Keratinocyte (primary cell): ENCODE measurements at regions not wholly inside any gene's neighbourhood (a gene's known extent, or its start where the extent isn't known, plus 50 kb on each side); places are given as distances from the start of the nearest gene placed in this dataset.

Experiments used
- DNase-seq: peaks from one replicate; pipeline ENCODE4 v3.0.0-alpha.2; 2011; ENCODE audit warnings: low read depth, missing footprints, low spot score
- FAIRE-seq: peaks from 2 replicates; lab custom pipeline; 2011; peaks lifted over from hg19 to GRCh38; lab: Jason Lieb, UNC
- H2AFZ ChIP-seq: 2 replicates; pipeline ENCODE4 v1.6.0; 2012; ENCODE audit warnings: low read length, control low read depth, inconsistent platforms; ENCODE audit not compliant: control insufficient read depth
- H3K27ac ChIP-seq: 2 replicates; pipeline ENCODE4 v1.5.1; 2011; ENCODE audit warnings: low read length; ENCODE audit not compliant: control insufficient read depth, insufficient read depth
- H3K27me3 ChIP-seq: 3 replicates; pipeline ENCODE4 v1.6.0; 2011; ENCODE audit warnings: low read length; ENCODE audit not compliant: control insufficient read depth, insufficient read depth; ENCODE audit errors: extremely low read depth
- H3K36me3 ChIP-seq, 2 experiments: 2 replicates in 1 of 2; 3 replicates in 1 of 2; pipeline ENCODE4 v1.5.1; 2011; ENCODE audit warnings: low read length in 2 of 2, mild to moderate bottlenecking in 1 of 2; ENCODE audit not compliant: control insufficient read depth in 2 of 2, insufficient read depth in 2 of 2; ENCODE audit errors: extremely low read depth in 1 of 2
- H3K4me1 ChIP-seq: 3 replicates; pipeline ENCODE4 v1.5.1; 2011; ENCODE audit warnings: low read length; ENCODE audit not compliant: control insufficient read depth, insufficient read depth; ENCODE audit errors: extremely low read depth
- H3K4me2 ChIP-seq: 3 replicates; pipeline ENCODE4 v1.6.0; 2011; ENCODE audit warnings: low read depth, low read length; ENCODE audit not compliant: control insufficient read depth, insufficient read depth; ENCODE audit errors: extremely low read depth
- H3K4me3 ChIP-seq, 3 experiments: fragments of 200-600 bp in 1 of 3; sonication (generic) in 1 of 3; 2 replicates in 2 of 3; 3 replicates in 1 of 3; pipeline ENCODE4 v1.5.1; 2011 to 2016; ENCODE audit warnings: low read length in 3 of 3, mild to moderate bottlenecking in 3 of 3, control low read depth in 2 of 3, inconsistent platforms in 1 of 3, low read depth in 1 of 3, mixed read lengths in 1 of 3, mixed run types in 1 of 3, moderate library complexity in 1 of 3; ENCODE audit not compliant: control insufficient read depth in 2 of 3, insufficient read depth in 2 of 3; ENCODE audit errors: extremely low read depth in 1 of 3
- H3K79me2 ChIP-seq: 2 replicates; pipeline ENCODE4 v1.6.0; 2012; ENCODE audit warnings: low read length; ENCODE audit not compliant: control insufficient read depth, insufficient read depth
- H3K9ac ChIP-seq: 3 replicates; pipeline ENCODE4 v1.6.0; 2011; ENCODE audit warnings: low read length; ENCODE audit not compliant: control insufficient read depth, insufficient read depth; ENCODE audit errors: extremely low read depth
- H3K9me1 ChIP-seq: 3 replicates; pipeline ENCODE4 v1.6.0; 2011; ENCODE audit warnings: low read length; ENCODE audit not compliant: control insufficient read depth, insufficient read depth; ENCODE audit errors: extremely low read depth
- H3K9me3 ChIP-seq: 2 replicates; pipeline ENCODE4 v1.5.1; 2012; ENCODE audit warnings: low read depth, low read length; ENCODE audit not compliant: control insufficient read depth
- H4K20me1 ChIP-seq: 3 replicates; pipeline ENCODE4 v1.6.0; 2011; ENCODE audit warnings: low read length; ENCODE audit not compliant: control insufficient read depth, insufficient read depth; ENCODE audit errors: extremely low read depth
- EZH2 ChIP-seq: IDR thresholded peaks from one replicate; pipeline ENCODE4 v1.6.1; 2012; ENCODE audit warnings: inconsistent platforms, mild to moderate bottlenecking, low read length, moderate library complexity
- dilution Hi-C: fragments of 300-500 bp; cut with MboI; formaldehyde crosslinking; loops from one replicate; pipeline ENCODE4 v1.7.0; 2020; ENCODE audit warnings: low sequenced_read_pairs; ENCODE audit not compliant: extremely low pct_ligation_motif_present
- TF ChIP-seq, protein P1 (sequence below), 3 experiments: IDR thresholded peaks in 1 of 3; conservative IDR thresholded peaks in 1 of 3; optimal IDR thresholded peaks in 1 of 3; 2 replicates in 2 of 3; 3 replicates in 1 of 3; pipeline versions ENCODE3 to v1.5.1; 2011; ENCODE audit warnings: low read length in 3 of 3, mild to moderate bottlenecking in 3 of 3, moderate library complexity in 2 of 3, control low read depth in 1 of 3, inconsistent platforms in 1 of 3; ENCODE audit not compliant: insufficient read depth in 2 of 3; ENCODE audit errors: extremely low read depth in 1 of 3

DNA sequence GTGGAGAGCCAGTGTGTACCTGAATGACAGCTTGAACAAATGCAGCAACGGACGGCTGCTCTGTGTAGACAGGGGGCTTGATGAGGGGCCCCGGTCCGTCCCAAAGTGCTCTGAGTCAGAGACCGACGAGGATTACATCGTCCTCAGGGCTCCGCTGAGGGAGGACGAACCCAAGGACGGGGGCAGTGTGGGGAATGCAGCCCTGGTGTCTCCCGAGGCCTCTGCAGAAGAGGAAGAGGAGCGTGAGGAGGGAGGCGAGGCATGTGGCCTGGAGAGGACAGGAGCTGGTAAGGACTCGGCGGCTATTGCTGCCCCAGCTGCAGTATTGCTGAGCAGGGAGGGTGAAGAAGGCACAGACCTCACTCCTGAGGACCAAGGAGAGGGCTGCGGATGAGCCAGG, 54.4 kb upstream of the WNT7A start:
- FAIRE-seq, result no peak
- no peak for DNase-seq
- H3K36me3 ChIP-seq, result no peaks in the 10 kb centered on the region
- no peaks in the 10 kb centered on the region for H4K20me1 ChIP-seq
- no peak overlapping the region for H3K27ac ChIP-seq
- no peaks in the 10 kb centered on the region for H3K27me3 ChIP-seq
- dilution Hi-C loops, result no loop called here
- no peaks in the 10 kb centered on the region for H3K79me2 ChIP-seq
- no peak for TF ChIP-seq EZH2
- TF ChIP-seq, protein P1, sequence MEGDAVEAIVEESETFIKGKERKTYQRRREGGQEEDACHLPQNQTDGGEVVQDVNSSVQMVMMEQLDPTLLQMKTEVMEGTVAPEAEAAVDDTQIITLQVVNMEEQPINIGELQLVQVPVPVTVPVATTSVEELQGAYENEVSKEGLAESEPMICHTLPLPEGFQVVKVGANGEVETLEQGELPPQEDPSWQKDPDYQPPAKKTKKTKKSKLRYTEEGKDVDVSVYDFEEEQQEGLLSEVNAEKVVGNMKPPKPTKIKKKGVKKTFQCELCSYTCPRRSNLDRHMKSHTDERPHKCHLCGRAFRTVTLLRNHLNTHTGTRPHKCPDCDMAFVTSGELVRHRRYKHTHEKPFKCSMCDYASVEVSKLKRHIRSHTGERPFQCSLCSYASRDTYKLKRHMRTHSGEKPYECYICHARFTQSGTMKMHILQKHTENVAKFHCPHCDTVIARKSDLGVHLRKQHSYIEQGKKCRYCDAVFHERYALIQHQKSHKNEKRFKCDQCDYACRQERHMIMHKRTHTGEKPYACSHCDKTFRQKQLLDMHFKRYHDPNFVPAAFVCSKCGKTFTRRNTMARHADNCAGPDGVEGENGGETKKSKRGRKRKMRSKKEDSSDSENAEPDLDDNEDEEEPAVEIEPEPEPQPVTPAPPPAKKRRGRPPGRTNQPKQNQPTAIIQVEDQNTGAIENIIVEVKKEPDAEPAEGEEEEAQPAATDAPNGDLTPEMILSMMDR (optimal IDR thresholded peaks at IDR 0.05 in 1 of 3, IDR thresholded peaks at IDR 0.05 in 1 of 3, conservative IDR thresholded peaks at IDR 0.05 in 1 of 3; ENCODE audit: extremely low read depth in 1 of 3, insufficient read depth in 2 of 3, low read length in 3 of 3), result no peak
- H3K9me3 ChIP-seq, result peaks cover 4% of the 10 kb centered on the region
- H3K4me1 ChIP-seq, result no peaks in the 10 kb centered on the region
- H2AFZ ChIP-seq, result no peak overlapping the region
- no peak overlapping the region for H3K4me2 ChIP-seq
- H3K9ac ChIP-seq, result no peak overlapping the region
- H3K9me1 ChIP-seq, result no peaks in the 10 kb centered on the region
- no peak overlapping the region for H3K4me3 ChIP-seq

DNA sequence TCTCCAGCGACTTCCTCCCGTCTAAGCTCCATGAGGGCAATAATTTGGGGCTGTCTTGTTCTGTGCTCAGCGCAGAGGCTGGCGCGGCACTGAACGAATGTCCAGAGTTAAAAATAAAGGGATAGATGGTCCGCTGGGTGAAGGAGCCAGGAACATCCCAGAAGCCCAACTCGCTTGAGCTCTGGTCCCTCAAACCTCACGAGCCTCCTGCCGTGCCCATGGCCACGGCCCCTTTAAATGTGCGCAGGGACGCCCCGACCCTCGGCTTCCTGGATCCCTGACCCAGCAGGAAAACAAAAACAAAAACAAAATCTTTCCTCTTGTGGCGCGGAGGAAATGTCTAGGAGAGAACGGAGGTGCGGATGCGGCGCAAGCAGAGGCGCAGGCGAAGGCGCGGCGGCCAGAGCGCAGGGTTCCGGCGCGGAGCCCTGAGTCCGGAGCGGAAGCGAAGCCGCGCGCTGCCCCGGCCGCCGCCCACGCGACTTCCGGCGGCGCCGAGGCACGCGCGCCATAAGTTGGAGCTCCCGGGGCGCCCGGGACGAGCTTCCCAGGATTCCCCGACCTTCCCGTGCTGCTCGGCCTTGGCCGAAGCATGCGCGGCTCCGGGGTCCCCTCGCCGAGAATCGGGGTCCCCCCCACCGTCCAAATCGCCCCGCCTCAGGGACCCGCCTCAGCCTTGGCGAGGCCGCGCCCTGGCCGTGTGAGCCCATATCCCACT, 52.9 kb upstream of the WNT7A start:
- Histone ChIP-seq H3K27ac (no peak overlapping the region), H3K9me1 (no peaks in the 10 kb centered on the region), H3K79me2 (no peaks in the 10 kb centered on the region), H3K4me2 (peak overlapping the region; percentile 62), H3K4me1 (no peaks in the 10 kb centered on the region), H3K4me3 (peak overlapping the region; percentile 32 to 58 (median 43)), H3K9me3 (peaks cover 4% of the 10 kb centered on the region), H2AFZ (peak overlapping the region; percentile 62), H3K27me3 (no peaks in the 10 kb centered on the region), H3K36me3 (no peaks in the 10 kb centered on the region), H4K20me1 (no peaks in the 10 kb centered on the region), H3K9ac (no peak overlapping the region)
- no peak for FAIRE-seq
- dilution Hi-C loops, result no loop called here
- TF ChIP-seq EZH2, result no peak
- TF ChIP-seq, protein P1 (optimal IDR thresholded peaks at IDR 0.05 in 1 of 3, IDR thresholded peaks at IDR 0.05 in 1 of 3, conservative IDR thresholded peaks at IDR 0.05 in 1 of 3; ENCODE audit: extremely low read depth in 1 of 3, insufficient read depth in 2 of 3, low read length in 3 of 3), result no peak
- no peak for DNase-seq
